Immature natural killer cell (primary cell): ENCODE measurements at regions not wholly inside any gene's neighbourhood (a gene's known extent, or its start where the extent isn't known, plus 50 kb on each side); places are given as distances from the start of the nearest gene placed in this dataset.

ENCODE experiments used
- DNase-seq, 3 donors: peaks; one replicate each; pipeline ENCODE4 v3.0.0; 2022; ENCODE audit warnings: mixed read lengths in 1 of 3
- H3K27ac Mint-ChIP-seq, 6 donors: one replicate each; pipeline ENCODE4 v1.8.0; 2020; ENCODE audit warnings: mixed read lengths in 6 of 6, mild to moderate bottlenecking in 5 of 6, inconsistent platforms in 4 of 6, moderate library complexity in 3 of 6
- H3K27me3 Mint-ChIP-seq, 3 donors: one replicate each; pipeline ENCODE4 v1.8.0; 2020 to 2021; ENCODE audit warnings: low read depth in 3 of 3, mild to moderate bottlenecking in 3 of 3, mixed read lengths in 3 of 3, moderate library complexity in 3 of 3, inconsistent platforms in 1 of 3
- H3K36me3 Mint-ChIP-seq, 3 donors: one replicate each; pipeline ENCODE4 v1.8.0; 2020; ENCODE audit warnings: mixed read lengths in 3 of 3, inconsistent platforms in 2 of 3, mild to moderate bottlenecking in 2 of 3
- H3K4me1 Mint-ChIP-seq, 2 donors: one replicate each; pipeline ENCODE4 v1.8.0; 2020; ENCODE audit warnings: inconsistent platforms in 2 of 2, mild to moderate bottlenecking in 2 of 2, mixed read lengths in 2 of 2, moderate library complexity in 1 of 2
- H3K4me3 Mint-ChIP-seq, 5 donors: one replicate each; pipeline ENCODE4 v1.8.0; 2020; ENCODE audit warnings: mild to moderate bottlenecking in 5 of 5, mixed read lengths in 5 of 5, inconsistent platforms in 3 of 5, moderate library complexity in 3 of 5
- H3K9me3 Mint-ChIP-seq, 6 donors: one replicate each; pipeline ENCODE4 v1.8.0; 2020; ENCODE audit warnings: mild to moderate bottlenecking in 6 of 6, mixed read lengths in 6 of 6, inconsistent platforms in 4 of 6, moderate library complexity in 3 of 6

- Mint-ChIP-seq H3K36me3 (no peaks in the 10 kb centered on the region), H3K4me3 (no peak overlapping the region), H3K9me3 (no peaks in the 10 kb centered on the region), H3K27me3 (peaks cover 0 to 2% (median 1%) of the 10 kb centered on the region in 3 donors), H3K27ac (no peak overlapping the region), H3K4me1 (no peaks in the 10 kb centered on the region)
- DNase-seq, result peak; percentile 49 to 63 (median 52)
These were observed 286.2 kb upstream of the TET2 start for GRCh38 chr4:104860238-104861123.

GRCh38 chr4:104866809-104867208 lies 279.9 kb upstream of the TET2 start:
- peaks cover 0 to 2% (median 0%) of the 10 kb centered on the region in 3 donors for H3K27me3 Mint-ChIP-seq
- H3K9me3 Mint-ChIP-seq, result no peaks in the 10 kb centered on the region
- peaks cover 0 to 5% of the 10 kb centered on the region in 2 donors for H3K4me1 Mint-ChIP-seq
- no peak overlapping the region for H3K27ac Mint-ChIP-seq
- no peak for DNase-seq
- no peak overlapping the region for H3K4me3 Mint-ChIP-seq
- H3K36me3 Mint-ChIP-seq, result no peaks in the 10 kb centered on the region

- no peak overlapping the region for H3K4me3 Mint-ChIP-seq
- peaks cover 0 to 3% (median 0%) of the 10 kb centered on the region in 3 donors for H3K36me3 Mint-ChIP-seq
- no peak overlapping the region for H3K27ac Mint-ChIP-seq
- H3K9me3 Mint-ChIP-seq, result no peaks in the 10 kb centered on the region
- no peak for DNase-seq
- H3K27me3 Mint-ChIP-seq, result peaks cover 0 to 2% (median 0%) of the 10 kb centered on the region in 3 donors
- H3K4me1 Mint-ChIP-seq, result peaks cover 0 to 5% of the 10 kb centered on the region in 2 donors
These were observed 278.1 kb upstream of the TET2 start for GRCh38 chr4:104868533-104868932.

- H3K4me1 Mint-ChIP-seq, result peaks cover 0 to 5% of the 10 kb centered on the region in 2 donors
- no peak for DNase-seq
- no peaks in the 10 kb centered on the region for H3K9me3 Mint-ChIP-seq
- H3K27me3 Mint-ChIP-seq, result peaks cover 0 to 2% (median 0%) of the 10 kb centered on the region in 3 donors
- no peak overlapping the region for H3K27ac Mint-ChIP-seq
- peaks cover 0 to 4% (median 0%) of the 10 kb centered on the region in 3 donors for H3K36me3 Mint-ChIP-seq
- no peak overlapping the region for H3K4me3 Mint-ChIP-seq
These were observed 277.7 kb upstream of the TET2 start for GRCh38 chr4:104868958-104869357.

GRCh38 chr4:104869831-104870230 lies 276.8 kb upstream of the TET2 start:
- Mint-ChIP-seq H3K4me3 (no peak overlapping the region), H3K9me3 (no peaks in the 10 kb centered on the region), H3K27me3 (peaks cover 0 to 2% (median 0%) of the 10 kb centered on the region in 3 donors), H3K27ac (no peak overlapping the region), H3K4me1 (peaks cover 0 to 5% of the 10 kb centered on the region in 2 donors), H3K36me3 (peaks cover 0 to 4% (median 0%) of the 10 kb centered on the region in 3 donors)
- no peak for DNase-seq

GRCh38 chr4:104870495-104871233 lies 276.0 kb upstream of the TET2 start:
- DNase-seq, result no peak
- Mint-ChIP-seq H3K27me3 (no peaks in the 10 kb centered on the region), H3K27ac (no peak overlapping the region), H3K36me3 (peaks cover 0 to 4% (median 0%) of the 10 kb centered on the region in 3 donors), H3K4me1 (peaks cover 0 to 5% of the 10 kb centered on the region in 2 donors), H3K4me3 (no peak overlapping the region), H3K9me3 (no peaks in the 10 kb centered on the region)

GRCh38 chr4:104878936-104879335 lies 267.7 kb upstream of the TET2 start:
- Mint-ChIP-seq H3K27me3 (no peaks in the 10 kb centered on the region), H3K9me3 (no peaks in the 10 kb centered on the region), H3K27ac (peak overlapping the region in 1 of 6 donors; percentile 39), H3K36me3 (no peaks in the 10 kb centered on the region), H3K4me3 (peak overlapping the region in 2 of 5 donors; percentile 53 to 73), H3K4me1 (peaks cover 9 to 12% of the 10 kb centered on the region in 2 donors)
- no peak for DNase-seq

- Mint-ChIP-seq H3K4me1 (peaks cover 9 to 12% of the 10 kb centered on the region in 2 donors), H3K36me3 (peaks cover 0 to 2% (median 0%) of the 10 kb centered on the region in 3 donors), H3K9me3 (no peaks in the 10 kb centered on the region), H3K27me3 (peaks cover 0 to 1% (median 0%) of the 10 kb centered on the region in 3 donors), H3K4me3 (peak overlapping the region in 3 of 5 donors; percentile 36 to 73 (median 53)), H3K27ac (peak overlapping the region in 2 of 6 donors; percentile 39 to 70)
- DNase-seq, result no peak
These were observed 267.3 kb upstream of the TET2 start for GRCh38 chr4:104879367-104879766.

- no peak for DNase-seq
- no peaks in the 10 kb centered on the region for H3K9me3 Mint-ChIP-seq
- H3K4me3 Mint-ChIP-seq, result peak overlapping the region in 3 of 5 donors; percentile 9 to 73 (median 53)
- H3K27ac Mint-ChIP-seq, result peak overlapping the region in 2 of 6 donors; percentile 39 to 70
- H3K4me1 Mint-ChIP-seq, result peaks cover 9 to 12% of the 10 kb centered on the region in 2 donors
- H3K36me3 Mint-ChIP-seq, result peaks cover 0 to 4% (median 0%) of the 10 kb centered on the region in 3 donors
- peaks cover 0 to 2% (median 0%) of the 10 kb centered on the region in 3 donors for H3K27me3 Mint-ChIP-seq
These were observed 266.8 kb upstream of the TET2 start for GRCh38 chr4:104879854-104880253.

- Mint-ChIP-seq H3K36me3 (peaks cover 0 to 4% (median 0%) of the 10 kb centered on the region in 3 donors), H3K4me1 (peaks cover 9 to 12% of the 10 kb centered on the region in 2 donors), H3K27ac (no peak overlapping the region), H3K27me3 (peaks cover 0 to 3% (median 0%) of the 10 kb centered on the region in 3 donors), H3K4me3 (no peak overlapping the region), H3K9me3 (no peaks in the 10 kb centered on the region)
- DNase-seq, result no peak
These were observed 265.4 kb upstream of the TET2 start for GRCh38 chr4:104881136-104881886.

- no peak overlapping the region for H3K4me3 Mint-ChIP-seq
- no peak overlapping the region for H3K27ac Mint-ChIP-seq
- no peak for DNase-seq
- H3K4me1 Mint-ChIP-seq, result peaks cover 27 to 44% of the 10 kb centered on the region in 2 donors
- peaks cover 0 to 16% (median 0%) of the 10 kb centered on the region in 3 donors for H3K36me3 Mint-ChIP-seq
- peaks cover 0 to 8% (median 2%) of the 10 kb centered on the region in 3 donors for H3K27me3 Mint-ChIP-seq
- H3K9me3 Mint-ChIP-seq, result peaks cover 0 to 6% (median 0%) of the 10 kb centered on the region in 6 donors
These were observed 255.9 kb upstream of the TET2 start for GRCh38 chr4:104890598-104891275.

GRCh38 chr4:104896660-104897645 lies 249.7 kb upstream of the TET2 start:
- Mint-ChIP-seq H3K4me3 (peak overlapping the region; percentile 55 to 77 (median 74)), H3K4me1 (peaks cover 76 to 83% of the 10 kb centered on the region in 2 donors), H3K36me3 (peaks cover 0 to 13% (median 3%) of the 10 kb centered on the region in 3 donors), H3K27me3 (peaks cover 0 to 5% (median 4%) of the 10 kb centered on the region in 3 donors), H3K27ac (peak overlapping the region; percentile 82 to 95 (median 92)), H3K9me3 (peaks cover 0 to 3% (median 0%) of the 10 kb centered on the region in 6 donors)
- peak; percentile 51 to 66 (median 66) for DNase-seq
